GM19452 (cell line): ENCODE measurements at regions not wholly inside any gene's neighbourhood (a gene's known extent, or its start where the extent isn't known, plus 50 kb on each side); places are given as distances from the start of the nearest gene placed in this dataset.
"Not testable (repeated sequence)": the region's sequence is repeated elsewhere in the genome, so short reads cannot be mapped to it uniquely, and the experiment has no call there.

Experiments used
- ATAC-seq: cut with Tn5 transposase; IDR thresholded peaks from one replicate; pipeline ENCODE4 v1.9.1; 2021; ENCODE audit not compliant: unreplicated experiment

DNA sequence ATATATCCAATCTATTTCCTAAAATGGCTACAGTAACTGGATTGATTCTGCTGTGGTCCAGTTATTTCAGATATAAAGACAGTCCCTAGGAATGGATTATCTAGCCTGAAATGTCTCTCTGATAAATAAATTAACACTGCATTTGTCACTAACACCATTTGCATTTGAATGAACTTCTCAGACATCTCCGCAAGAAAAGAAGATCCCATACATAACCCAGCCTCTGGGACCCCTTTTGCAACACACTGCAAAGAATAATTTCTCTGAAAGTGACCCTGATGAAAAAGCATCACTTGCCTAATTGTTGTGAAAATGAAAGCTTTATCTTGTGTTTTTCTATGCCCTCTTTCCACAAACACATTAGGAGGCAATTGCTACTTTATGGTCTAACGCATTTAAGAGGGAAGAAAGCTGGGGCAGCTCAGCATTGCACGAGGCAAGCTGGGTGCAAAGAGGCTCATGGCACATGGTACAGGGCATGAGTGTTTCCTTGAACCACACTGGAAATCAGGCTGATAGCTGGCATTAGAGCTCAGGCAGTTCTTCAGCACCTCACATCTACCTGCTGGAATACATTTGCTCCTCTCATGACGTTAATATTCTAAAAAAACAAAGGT lies 379.9 kb downstream of the IRS2 start:
- ATAC-seq, result no peak

DNA sequence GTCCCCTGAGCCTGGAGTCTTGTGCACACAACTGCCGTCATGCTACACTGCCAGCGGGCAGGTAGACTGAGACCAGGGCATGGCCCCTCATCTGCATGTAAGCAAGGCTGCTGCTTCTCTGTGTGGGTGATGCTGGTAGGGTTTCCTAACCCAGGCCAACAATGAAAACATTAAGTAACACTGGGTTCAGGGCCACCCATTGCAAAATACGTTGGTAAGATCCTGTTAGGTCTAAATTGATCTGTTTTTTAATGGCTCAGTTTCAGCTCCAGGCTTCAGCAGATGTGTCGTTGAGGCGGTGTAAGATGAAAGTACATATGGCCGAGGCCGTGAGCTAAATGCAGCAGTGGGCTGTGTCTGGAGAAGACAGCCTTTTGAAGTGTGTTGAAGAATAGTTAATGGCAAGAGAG lies 383.4 kb downstream of the IRS2 start:
- no peak for ATAC-seq

DNA sequence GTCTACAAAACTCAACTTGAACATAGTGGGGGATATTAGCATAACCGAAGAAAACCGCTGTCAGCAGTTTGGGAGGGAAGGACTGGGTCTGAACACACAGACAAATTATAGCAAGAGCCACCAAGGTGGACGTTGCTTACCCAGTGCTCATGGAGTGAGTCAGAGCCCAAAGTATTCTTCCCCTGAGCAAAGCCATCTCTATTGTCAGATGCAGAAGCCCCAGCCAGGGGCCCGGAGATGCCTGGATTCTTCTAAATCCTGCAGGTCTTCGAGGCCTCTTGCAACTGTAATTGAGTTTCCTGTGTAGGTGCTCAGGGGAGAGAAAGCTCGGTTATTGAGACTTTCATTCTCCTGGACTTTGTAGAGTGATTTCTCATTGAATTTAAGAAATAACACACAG lies 384.5 kb downstream of the IRS2 start:
- ATAC-seq, result no peak

DNA sequence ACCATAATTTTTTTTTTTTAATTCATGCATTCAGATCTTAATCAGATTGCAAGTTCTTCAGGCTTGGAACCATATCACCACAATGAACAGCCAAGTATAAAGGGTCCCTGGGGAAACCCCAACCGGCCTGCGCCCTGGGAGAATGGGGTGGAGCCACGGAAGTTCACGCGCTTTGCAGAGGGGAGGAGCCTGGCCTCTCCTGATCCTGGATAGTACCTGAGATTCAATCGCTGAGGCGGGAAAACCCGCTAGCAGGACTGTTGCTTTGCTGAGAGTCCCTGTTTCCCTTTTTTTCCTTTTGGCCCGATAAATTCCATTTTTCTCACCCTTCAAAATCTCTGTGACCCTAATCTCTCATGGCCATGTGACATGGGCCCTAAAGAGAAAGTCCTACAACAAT lies 385.1 kb downstream of the IRS2 start:
- ATAC-seq, result no peak

DNA sequence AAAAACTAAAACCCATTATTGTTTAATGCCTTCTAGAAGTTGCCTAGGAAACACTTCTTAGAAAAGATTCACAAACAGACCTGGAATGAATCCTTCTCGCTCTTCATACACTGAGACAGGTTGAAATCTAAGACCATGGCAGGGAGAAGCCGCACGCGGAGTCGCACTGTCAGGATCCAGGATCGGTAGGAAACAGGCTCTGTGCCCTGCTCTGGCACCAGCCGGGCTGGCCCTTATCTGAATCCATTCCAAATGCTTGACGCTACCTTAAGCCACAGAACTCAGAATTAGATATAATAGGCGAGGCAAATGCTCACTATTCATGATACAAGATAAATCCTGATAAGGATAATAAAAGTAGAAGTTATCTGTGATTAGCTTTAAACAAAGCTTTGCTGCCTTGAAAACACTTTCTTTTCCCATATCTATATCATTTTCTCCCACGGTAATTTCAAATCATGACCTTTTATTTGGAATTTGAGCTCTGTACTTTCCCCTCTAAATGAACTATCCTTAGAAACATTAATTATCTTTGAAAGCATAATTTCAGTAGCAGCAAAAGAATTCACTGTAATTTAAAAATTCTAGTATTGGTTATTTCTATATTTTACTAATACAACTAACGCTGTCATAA lies 385.6 kb downstream of the IRS2 start:
- ATAC-seq, result no peak

DNA sequence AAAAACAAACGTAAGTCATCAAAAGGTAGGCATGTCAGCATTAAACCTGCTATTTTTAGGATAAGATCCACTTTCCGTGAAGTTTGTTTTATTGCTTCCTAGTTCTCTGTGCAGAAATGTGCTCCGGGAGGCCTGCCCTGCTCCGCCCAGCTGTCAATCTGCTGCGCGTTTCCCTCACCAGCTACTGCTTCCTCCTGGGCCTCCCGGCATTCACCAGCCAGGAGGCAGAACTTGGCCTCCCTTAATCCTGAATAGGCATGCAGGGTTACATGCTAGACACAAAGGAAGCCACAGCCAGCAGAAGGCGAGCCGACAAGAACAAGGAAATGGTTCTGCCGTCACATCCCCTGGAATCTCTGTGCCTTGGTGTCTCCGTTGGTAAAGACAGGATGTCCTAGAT lies 386.2 kb downstream of the IRS2 start:
- ATAC-seq, result no peak

DNA sequence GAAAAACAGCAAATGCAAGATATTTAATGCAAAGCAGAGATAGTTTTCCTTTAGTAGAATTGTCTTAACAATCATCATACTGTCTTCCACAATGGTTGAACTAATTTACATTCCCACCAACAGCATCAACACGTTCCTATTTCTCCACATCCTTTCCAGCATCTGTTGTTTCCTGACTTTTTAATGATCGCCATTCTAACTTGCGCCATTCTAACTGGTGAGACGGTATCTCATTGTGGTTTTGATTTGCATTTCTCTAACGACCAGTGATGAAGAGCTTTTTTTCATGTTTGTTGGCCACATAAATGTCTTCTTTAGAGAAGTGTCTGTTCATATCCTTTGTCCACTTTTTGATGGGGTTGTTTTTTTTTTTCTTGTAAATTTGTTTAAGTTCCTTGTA lies 388.3 kb downstream of the IRS2 start:
- ATAC-seq, result not testable (repeated sequence)

DNA sequence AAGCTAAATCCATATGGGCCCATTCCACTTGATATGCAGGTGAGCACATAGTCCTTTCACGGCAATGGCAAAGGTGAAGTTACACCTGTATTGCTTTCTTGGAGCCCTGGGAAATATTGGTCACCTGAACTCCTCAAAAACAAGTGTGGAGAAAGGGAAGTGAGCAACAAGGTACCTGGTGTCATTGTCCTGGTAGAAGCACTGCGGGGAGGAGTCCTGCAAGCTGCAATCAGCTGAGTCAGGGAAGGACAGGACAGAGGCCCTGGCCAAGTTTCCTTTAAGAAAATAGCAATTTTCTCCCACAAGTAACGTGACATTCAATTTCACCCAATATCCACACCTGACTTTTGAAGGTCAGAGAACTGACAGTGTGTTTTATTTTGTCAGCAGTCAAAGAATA lies 389.1 kb downstream of the IRS2 start:
- no peak for ATAC-seq

DNA sequence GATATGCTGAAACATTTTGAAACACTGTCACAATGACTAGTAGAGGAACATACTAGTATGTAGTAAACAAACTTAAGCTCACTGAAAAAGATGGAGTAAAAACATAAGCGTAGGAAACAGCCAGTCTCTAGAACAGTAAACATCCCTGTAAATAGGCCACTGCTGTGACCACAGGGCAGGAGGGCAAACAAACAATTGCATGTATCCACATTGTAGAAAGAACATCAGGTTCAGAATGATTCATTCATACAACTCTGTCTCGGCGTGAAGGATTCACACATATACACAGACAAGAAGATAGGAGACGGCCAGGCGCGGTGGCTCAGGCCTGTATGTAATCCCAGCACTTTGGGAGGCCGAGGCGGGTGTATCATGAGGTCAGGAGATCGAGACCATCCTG lies 390.1 kb downstream of the IRS2 start:
- no peak for ATAC-seq

DNA sequence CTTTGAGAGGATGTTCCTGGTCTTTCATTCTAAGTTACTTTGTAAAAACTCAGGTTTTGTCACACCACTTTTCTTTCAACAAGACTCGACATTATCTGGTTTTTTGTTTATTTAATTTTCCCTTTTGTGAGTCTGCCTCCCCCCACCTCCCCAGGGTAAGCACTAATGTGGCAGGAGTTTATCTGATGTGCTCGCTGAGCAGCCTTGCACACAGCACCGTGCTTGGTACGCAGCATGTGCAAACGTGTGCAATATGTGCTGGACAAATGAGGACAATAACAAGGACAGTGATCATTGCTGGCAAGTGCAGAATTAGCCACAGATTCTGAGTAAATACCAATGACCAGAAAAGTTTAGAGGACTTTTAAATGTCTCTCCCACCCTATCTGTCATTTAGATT lies 391.4 kb downstream of the IRS2 start:
- no peak for ATAC-seq

DNA sequence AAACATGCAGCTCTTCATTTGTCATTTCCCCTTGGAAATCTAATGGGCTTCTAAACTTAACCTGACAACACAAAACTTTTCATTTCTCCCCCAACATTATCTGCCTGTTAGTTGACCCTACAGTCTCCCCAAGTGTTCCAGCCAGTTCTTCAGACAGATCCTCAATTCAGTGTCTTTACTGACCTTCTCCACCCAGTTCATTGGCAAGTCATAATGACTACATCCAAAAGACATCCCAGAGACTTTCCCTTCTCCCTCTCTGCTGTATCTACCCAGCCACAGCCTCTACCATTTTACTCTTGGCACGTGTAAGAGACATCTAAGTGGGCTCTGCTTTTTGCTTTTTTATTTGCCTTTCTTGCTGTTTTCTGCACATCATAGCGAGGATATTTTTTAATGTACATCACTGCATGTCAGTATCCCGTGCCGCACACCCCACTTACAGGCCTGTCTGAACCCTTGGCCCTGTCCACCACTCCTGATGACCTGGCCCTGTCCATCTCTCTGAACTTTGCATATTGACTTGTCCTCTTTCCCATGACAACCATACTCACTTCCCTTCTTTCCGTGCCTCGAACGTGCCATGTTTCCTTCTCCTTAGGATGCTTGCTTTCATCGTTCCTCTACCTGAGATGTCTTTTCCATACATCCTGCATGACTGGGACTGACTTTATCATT lies 391.9 kb downstream of the IRS2 start:
- no peak for ATAC-seq

DNA sequence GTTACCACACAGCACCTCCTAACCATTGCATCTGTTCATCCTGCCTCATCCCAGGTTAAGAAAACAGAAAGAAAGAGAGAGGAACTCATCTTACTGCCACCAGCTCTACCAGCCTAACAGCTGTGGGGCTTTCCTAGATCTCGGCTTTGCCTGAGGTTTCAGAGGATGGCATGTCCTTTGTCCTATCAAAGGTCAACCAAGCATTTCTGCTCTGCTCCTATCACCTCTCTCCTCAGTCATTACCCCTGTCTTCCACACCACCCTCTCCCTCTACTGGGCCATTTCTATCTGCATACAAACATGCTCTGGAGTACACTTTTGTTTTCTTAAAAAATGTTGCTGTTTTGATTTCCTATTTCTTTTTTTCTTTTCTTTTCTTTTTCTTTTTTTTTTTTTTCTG lies 393.3 kb downstream of the IRS2 start:
- no peak for ATAC-seq

DNA sequence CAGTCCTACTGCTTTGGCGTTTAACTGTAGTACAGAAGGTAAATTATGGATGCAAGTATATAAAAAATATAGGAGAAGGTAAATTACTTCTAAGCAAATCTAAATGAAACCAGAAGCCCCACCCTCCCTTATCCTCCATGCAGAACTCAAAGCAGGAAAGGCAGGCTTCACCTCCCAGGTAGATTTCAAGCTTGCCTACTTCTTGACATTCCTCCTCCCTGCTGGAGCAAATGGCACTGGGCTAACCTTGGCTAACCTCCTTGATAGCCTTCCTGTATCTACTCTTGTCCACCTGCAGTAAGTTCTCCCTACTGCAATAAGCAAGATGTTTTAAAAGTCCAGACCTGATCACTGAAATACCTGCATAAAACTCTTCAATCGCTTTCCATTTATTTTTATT lies 396.0 kb downstream of the IRS2 start:
- no peak for ATAC-seq

DNA sequence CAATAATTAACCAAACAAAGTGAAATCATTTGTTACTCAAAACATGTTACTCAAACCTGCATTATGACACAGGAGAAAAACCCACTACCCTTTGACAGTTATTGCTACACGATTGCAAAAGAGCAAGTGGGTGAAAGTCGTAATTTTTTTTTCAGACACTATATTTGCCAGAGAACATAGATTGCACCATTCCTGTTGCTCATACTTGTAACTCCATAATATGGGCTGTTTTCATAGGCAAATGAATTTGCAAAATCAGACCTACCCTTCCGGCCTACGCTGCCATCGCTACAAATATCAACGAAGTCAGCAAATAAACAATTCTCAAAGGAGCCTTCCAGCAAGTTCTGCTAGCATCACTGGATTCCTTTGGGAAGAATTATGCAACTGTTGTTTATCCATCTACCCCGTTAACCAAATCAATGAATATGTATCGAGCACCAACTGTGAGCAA lies 396.5 kb downstream of the IRS2 start:
- ATAC-seq, result no peak

DNA sequence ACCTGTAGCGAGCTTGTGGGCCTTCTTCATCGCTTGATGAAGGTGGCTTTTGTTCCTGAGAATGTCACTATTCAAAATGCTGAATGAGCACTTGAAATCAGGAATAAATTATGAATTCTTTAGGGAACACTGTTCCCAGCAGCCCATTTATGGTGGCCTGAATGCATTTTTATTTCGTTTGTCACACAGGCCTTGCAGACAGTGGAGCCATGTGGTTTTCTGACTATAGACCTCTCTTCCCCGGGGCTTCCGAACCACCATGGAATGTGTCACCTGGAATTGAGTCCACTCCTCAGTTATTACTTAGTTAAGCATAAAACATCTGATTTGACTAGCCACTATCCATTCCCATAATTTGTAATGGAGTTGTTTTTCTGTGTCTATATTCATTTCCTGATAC lies 396.9 kb downstream of the IRS2 start:
- ATAC-seq, result no peak

DNA sequence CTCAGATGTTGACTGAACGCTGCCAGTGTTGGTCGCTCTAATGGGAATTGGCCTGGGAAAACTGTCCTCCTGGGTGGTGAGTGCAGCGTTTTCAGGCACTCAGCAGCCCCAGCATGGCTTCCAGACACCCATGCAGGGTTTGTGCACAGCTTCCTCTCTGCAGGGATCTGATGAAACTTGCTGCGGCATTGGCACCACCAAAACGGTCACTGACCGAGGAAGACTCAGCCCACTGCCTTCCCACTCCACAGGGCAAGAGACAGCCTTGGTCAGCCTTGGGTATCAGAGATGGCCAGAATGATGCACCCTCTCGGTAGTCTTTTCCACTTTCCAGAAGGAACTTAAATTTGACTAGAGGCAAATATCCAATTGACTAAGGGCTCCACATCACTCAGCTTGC lies 398.9 kb downstream of the IRS2 start:
- no peak for ATAC-seq

DNA sequence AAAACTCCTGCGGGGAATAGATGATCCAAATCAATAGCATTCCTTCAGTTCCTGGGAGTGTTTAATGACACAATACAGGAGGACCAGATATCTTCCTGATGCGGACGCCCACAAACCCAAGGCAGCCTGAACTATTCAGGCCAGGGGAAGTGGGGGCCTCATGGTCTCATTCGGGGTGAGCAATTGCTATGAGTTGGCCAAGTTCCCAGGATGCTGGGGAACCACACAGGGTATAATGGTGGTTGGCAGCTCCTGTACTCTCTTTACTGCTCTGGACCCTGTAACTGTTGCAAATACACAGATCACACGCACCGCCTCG lies 401.2 kb downstream of the IRS2 start:
- ATAC-seq, result no peak

DNA sequence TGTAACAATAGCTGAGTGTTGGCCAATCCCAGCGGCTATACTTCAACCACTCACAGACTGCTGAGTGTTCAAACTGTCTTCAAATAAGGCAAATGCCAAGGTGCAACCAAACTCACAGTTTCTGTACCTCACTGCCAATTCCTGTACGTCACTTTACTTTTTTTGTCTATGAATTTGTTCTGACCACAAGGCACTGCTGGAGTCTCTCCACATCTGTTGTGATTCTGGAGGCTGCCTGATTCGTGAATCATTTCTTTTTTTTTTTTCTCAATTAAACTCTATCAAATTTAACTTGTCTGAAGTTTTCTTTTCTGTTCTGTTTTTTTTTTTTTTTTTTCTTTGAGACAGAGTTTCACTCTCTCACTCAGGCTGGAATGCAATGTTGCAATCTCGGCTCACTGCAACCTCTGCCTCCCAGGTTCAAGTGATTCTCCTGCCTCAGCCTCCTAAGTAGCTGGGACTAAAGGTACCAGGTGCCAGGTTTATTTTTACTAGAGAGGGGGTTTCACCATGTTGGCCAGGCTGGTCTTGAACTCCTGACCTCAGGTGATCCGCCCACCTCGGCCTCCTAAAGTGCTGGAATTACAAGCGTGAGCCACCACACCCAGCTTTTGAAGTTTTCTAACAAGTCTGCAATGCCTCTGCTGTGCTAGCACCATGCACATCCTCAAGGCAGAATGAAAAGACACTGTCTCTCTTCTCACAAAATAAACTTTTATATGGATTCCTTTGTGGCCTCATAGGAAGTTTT lies 401.7 kb downstream of the IRS2 start:
- no peak for ATAC-seq

DNA sequence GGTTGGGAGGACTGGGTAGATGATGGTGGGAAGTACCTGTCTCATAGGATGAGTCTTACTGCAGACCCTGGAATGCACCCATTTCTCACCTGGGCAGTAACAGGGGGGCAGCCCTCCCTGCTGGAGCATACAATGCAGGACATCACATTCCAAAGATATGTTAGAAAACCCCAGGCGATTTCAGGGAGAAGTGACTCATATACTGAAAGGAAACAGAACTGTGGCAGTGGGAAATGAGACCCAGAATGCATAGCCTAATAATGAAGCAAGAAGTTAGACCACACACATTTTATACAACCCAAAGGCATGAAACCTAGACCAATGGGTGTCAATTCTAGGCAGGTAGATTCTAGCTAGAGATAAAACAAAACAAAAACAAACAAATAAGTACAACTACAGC lies 402.7 kb downstream of the IRS2 start:
- ATAC-seq, result no peak

DNA sequence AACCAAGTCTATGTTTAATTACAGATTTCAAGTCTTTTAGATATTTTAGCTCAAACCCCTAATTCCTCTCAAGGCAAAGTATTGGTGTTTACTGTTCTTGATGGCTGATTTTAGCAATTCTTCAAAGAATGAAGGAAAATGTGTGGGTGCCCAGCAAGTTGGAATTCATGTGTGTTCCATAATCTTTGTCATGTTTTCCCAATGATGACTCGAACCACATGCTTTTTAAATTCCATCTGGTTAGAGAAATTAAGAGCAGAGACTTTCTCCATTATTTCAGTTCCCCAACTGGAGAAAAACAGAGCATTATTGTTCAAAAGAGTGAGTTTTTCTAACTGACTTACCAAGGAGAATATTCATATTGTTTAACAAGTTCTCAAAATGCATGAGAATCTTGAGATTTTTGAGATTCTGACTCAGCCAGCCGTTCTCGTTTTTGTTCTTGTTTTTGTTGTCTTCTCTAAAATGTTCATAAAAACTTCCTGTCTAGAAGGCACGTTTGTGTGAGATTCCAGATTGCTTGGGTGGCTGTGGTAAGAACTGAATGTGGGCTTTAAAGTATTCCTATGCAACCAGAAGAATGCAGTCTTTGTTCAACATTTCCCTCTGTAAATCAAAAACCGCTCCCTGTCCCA lies 404.7 kb downstream of the IRS2 start:
- no peak for ATAC-seq

DNA sequence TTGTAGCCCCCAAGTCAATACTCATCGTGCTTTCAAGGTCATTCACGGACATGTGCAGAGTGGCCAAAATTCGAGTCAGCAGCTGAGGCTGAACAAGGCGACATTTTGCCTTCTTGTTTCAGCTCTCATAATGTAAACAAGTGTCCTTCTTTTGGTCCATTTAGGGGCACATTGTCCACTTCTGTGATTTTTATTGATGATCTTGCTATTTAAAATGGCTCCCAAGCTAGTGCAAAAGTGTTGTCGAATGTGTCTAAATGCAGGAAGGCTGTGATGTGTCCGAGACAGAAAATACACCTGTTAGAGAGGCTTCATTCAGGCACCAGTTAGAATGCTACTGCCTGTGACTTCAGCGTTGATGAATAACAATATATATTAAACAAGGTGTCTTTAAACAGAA lies 405.9 kb downstream of the IRS2 start:
- no peak for ATAC-seq

DNA sequence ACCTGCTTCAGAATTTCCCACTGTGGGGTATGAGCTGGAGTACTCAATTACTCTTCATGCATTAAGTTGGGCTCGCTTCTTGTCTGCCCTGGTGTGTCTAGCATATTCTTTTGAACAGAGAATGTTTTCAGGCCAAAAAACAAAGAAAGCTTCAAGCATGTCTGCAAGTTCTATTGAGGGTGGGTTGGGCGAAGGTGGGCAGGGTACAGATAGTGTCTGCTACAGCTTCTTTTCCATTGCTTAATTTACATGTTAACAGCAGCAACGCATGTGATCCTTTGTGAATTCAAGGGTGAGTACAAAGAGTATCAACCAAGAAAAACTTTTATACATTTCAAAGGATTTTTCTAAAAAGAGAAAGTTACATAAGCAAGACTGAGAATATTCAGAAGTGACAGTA lies 406.5 kb downstream of the IRS2 start:
- no peak for ATAC-seq
